GM18517 (cell line): ENCODE measurements at regions not wholly inside any gene's neighbourhood (a gene's known extent, or its start where the extent isn't known, plus 50 kb on each side); places are given as distances from the start of the nearest gene placed in this dataset.

ENCODE experiments used
- ATAC-seq: cut with Tn5 transposase; IDR thresholded peaks from one replicate; pipeline ENCODE4 v1.9.1; 2021; ENCODE audit warnings: mild to moderate bottlenecking, moderate library complexity; ENCODE audit not compliant: unreplicated experiment

DNA sequence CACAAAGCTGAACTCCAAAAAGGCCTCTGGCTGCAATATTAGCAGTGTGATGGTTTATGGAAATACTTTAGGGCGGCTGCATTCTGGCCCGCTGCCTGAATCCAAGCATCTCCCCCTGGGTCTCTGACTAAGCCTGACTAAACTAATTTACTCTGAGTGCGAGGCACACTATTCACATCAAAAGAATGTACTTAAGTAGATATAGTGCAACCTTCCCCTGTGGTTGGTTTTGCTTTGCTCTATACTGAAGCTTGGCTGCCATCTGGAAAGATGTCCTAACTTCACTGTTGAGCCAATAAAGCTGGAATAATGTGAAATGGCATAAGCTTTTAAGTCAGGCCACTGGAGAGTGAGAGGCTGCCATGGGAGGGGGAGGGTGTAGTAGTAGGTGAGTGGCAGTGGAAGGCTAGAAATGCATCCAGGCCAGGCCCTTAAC is 321.6 kb downstream of the AASDHPPT start:
- no peak for ATAC-seq

DNA sequence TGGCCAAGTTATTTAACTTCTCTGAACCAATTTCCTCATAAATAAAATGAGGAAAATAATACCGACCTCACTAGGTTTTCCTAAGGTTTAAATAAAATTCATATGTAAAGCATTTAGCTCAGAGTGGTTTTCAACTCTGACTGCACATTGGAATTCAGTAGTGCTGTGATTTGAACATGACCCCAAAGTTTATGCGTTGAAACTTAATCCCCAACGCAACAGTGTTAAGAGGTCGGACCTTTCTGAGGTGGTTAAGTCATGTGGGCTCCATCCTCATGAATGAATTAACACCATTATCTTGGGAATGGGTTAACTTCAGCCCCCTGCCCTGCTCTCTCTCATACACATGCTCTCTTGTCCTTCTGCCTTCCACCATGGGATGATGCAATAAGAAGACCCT is 322.2 kb downstream of the AASDHPPT start:
- ATAC-seq, result no peak

DNA sequence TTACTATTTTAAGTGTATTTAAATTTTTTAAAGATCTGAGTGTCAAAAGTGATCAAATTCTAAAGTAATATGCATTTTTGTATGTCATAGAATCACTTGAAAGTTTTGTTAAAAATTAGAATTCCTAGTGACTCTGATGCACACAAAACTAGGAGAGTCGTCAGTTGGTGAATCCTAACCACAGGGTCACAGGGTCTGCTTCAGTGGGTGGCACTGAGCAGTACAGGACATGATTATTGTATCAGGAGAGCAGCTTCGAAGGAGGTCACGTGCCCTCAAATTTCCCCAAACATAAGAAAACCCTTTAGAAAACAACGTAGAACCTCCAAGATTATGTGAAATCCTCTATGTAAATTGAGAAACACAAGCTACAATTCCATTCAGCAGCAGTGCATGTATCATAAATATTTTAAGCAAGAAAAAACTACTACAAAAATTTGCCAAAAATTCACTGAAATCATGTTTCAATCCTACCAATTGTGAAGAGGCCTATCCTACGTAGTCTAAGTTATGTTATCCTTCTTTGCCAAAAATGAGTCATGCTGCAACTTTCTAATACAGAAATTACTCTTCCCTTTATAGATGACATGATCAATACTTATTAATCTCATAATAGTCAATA is 323.6 kb downstream of the AASDHPPT start:
- ATAC-seq, result no peak

DNA sequence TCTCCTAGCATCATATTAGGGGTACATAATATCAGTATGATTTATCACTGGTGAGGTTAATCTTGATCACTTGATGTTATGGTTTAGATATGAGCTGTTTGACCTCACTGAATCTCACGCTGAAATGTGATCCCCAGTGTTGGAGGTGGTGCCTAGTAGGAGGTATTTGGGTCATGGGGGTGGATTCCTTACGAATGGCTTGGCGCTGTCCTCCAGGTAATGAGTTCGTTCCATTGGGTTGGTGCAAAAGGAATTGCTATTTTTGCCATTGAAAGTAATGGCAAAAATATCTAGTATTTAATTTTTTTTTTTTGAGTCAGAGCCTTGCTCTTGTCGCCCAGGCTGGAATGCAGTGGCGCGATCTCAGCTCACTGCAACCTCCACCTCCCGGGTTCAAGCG is 326.3 kb downstream of the AASDHPPT start:
- ATAC-seq, result no peak

DNA sequence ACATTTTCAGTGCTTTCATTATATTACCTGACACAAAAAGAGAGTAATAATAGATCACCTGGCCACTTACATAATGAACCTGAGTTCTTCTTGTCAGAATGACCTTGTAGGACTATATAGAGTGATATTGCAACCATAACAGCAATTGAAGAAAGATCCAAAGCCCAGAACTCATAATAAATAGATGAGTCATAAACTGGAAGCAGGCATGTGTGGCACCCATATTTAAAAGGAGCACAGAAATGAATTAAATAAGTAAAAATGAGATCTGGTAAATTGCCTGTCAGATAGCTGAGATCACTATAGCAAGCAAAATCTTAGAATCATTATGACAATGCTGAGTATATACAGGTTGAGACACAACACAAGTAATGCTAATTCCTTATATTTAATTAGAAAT is 331.8 kb downstream of the AASDHPPT start:
- ATAC-seq, result no peak

DNA sequence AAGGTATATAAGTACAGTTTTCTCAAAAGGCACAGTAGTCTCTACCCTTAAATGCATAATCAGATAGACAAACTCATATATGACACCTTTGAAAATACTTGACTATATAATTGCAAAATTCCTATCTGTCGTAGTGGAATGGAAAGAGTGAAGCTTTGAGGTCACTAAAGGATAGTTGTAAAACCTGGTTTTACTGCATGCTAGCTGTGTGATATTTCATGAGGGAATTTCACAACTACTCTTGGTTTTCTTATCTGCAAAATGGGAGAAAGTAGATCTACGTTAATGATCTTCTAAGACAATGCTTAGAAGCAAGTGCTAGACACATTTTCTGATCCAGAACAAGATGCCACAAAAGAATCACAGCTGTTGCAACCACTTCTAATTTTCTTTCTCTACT is 332.2 kb downstream of the AASDHPPT start:
- ATAC-seq, result no peak

DNA sequence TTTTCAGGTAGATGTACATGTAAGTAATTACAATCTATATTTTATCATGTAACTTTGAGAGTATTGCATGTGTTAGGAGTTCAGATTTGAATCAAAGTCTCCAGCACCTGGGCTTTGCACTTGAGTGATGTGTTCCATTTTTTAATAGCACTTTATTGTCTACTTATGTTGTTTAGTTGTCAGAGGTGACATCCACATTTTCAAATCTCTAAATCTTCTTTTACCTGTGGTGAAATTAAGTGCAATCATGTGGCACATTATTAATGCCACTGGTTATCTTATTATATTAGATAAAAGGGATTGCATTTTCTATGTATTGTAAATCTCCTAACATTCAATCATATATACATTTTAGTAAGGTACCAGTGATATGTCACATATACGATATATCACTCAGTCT is 333.4 kb downstream of the AASDHPPT start:
- ATAC-seq, result no peak

DNA sequence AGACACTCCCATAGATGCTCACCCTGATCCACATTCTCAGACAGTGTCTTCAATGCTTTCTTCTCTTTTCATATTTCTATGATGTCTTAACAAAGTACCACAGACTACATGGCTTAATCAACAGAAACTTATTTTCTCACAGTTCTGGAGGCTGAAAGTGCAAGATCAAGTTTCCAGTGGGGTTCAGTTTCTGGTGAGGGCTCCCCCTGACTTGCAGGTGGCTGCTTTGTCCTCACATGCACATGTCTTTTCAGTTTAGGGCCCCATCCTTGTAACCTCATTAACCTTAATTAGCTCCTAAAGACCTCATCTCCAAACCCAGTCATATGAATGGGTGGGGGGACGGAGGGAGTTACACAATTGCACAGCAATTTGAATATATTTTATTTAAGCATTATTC is 335.8 kb downstream of the AASDHPPT start:
- no peak for ATAC-seq

DNA sequence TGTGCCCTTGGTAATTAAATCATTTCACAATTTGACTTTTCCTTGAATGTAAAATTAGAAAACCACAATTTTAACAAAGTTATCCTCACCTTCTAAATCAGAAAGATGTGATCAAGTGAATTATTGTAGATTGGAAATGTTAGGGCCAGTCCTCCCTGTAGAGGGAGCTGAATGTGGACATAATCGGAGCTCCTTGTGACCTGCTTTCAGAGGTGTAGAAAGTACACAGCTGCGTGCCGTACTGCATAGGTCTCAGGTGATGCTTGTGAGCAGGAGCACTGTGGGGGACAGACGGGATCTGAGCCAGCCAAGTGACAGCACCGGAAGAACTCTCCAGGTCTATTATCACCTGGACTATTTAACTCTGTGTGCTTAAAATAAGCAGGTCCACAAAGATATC is 338.0 kb downstream of the AASDHPPT start:
- no peak for ATAC-seq

DNA sequence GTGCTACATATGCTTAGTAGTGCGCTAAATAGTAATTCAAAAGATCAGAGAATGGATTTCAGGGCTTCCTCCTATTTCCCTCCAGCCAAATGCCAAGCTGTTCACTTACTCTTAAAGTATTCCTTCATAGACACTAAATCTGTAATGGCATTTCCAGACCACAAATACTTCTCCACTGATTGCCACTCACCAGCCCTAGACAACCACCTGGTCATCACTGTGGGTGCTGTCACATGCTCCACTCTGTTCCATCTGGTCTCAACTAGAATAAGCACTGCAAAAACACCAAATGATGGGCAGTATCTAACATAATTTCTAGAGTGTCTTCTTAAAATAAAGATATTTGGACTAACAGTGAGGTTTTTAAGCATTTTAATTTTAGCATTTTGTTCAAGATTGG is 341.3 kb downstream of the AASDHPPT start:
- ATAC-seq, result no peak

DNA sequence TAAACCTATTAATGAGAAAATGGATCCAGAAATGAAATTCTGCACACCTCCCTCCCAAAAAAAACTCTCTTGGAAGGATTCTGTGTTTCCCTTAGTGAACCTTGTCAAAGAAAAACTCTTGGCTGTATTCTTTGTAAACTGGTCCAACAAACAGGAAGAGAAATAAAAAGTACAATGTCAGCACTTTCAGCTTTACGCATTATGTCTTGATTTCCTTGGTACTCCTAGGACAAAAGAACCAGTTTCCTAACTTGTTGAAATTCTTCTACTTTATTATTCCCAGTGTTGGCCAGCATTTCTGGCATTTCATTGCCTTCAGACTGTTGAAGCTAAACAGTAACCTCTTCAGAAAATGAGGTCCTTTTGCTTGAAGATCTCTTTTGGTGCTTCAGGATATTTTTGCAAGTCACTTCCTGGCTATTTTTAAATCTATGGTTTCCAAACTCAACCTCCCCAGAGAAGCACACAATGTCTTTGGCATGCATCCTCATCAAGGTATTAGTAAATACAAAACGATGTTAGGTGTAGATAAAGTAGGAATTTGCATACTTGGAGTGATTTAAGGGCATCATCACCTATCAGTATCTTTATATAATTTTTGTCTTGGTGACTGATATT is 342.7 kb downstream of the AASDHPPT start:
- ATAC-seq, result no peak

DNA sequence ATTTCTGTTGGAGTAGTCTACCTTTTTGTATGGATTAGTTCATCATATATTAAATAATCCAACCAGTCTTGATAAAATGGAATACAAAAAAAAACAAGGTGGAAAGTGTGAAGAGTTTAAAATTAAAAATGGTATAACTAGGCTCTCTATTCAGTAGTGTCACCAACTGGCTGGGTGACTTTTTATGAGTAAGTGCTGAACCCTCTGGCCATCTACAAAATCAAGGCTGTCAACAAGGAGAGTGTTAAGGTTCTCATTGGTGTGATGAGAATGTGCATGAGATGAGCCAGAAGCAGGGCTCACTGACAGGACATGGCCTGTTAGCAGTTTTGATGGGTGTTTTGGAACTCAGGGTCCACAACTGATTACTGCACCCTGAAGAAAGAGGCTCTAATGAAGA is 343.2 kb downstream of the AASDHPPT start:
- ATAC-seq, result no peak

DNA sequence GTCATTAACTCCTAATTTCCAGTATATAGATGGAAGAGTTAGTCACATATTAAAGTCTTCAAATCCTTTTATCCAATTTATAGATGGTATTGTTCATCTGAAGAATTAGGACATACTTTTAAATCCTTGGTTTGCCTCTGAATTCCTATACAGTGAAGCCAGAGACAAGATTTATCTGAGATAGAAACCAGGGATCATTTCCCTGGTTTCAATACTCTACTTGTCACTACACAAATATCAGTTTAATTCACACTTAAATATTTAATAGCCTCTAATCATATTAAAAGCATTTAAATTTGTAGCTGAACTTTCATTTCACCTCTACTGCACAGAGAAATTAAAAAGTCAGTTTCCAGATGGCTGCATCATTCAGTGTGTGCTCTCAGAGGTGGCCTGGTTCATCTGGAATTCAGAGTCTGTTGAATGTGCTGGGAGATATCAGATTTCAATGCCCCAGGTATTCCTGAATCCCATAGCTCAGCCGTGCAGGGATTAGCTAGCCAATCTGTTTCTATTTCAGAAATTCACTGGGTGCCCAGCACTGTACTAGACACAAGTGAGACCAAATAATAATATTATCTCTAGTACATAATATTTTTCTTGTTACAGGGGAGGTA is 344.3 kb downstream of the AASDHPPT start:
- ATAC-seq, result no peak

DNA sequence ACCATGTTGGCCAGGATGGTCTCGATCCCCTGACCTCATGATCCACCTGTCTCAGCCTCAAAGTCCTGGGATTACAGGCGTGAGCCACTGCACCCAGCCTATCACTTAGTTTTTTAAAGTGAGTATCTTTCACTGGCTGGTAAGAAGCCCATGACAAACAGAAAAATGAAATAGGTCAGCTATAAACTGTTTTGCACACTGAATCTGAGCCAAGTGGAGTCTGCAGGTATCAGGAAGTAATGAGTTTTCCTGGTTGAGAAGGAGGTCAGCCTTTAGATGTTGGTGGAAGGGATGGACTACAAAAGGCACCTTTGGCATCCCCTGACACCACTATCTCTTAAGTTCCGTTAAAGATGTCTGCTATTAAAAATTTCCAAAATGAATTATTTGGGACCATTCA is 345.1 kb downstream of the AASDHPPT start:
- no peak for ATAC-seq

DNA sequence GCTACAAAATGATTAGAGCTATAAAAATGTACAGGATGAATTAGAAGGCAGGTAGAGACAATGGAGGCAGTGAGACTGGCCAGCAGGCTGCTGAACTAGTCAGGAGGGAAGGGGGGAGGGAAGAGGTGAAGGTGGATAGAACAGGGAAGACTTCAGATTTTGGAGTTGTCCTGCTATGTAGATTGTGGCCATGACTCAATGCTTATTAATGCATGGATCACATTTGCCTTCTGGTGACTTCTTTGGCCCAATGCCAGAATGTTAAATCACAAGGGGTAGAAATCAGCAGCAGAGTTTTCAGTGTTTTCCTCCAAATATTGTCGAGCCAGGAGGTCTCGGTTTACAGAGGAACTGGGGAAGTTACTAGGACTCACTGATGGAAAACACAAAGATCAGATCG is 346.6 kb downstream of the AASDHPPT start:
- no peak for ATAC-seq

DNA sequence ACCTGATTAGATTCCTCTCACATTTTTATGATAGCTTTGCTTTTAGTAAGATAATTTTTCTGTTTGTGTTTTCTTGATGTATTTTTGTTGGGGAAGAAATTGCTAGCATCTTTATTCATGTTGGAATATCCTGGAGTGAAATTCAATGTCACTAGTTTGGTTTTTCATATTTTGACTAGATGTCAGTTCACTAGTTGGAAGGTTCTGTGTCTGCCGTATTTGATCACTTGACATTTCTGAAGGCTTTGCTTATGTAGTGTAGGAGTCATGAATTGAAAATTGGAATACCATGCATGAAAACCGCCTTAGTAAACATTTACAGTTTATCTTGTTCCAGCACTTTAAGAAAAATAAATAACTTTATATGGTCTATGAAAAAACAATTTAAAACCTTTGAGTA is 348.4 kb downstream of the AASDHPPT start:
- ATAC-seq, result no peak

DNA sequence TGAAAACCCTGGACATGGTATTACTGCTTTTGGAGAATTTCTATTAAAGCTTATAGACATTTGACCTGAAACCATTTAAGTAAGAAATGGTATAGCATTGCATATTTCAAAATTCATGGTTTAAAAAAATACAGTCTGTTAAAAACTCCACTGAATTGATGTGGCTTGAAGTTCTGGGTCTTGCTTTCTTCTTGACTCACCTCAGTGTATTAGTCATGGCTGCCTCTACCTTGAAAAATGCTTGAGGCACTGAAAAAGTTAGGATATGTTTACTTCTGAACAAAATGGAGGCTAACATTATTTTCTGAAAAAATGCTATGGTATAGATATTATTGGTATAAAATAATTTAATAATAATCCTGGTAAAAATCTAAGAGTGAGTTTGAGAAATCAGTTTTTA is 349.2 kb downstream of the AASDHPPT start:
- ATAC-seq, result no peak

DNA sequence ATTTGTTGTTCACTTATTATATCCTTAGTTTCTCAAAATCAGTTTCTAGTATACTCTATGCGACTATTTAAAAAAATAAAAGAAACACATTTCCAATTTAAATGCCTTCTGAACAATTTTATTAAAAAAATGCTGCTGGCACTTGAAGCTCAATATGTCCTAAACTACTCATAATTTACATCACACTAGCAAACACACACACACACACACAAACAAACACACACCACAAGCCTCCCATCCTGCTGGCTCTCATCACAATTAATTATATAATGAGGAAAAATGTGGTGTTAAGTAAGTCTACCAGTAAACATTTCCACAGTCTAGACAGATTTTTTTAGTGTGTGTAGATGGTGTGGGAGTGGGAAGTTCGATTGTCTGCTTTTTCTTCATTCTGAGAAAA is 350.3 kb downstream of the AASDHPPT start:
- no peak for ATAC-seq

DNA sequence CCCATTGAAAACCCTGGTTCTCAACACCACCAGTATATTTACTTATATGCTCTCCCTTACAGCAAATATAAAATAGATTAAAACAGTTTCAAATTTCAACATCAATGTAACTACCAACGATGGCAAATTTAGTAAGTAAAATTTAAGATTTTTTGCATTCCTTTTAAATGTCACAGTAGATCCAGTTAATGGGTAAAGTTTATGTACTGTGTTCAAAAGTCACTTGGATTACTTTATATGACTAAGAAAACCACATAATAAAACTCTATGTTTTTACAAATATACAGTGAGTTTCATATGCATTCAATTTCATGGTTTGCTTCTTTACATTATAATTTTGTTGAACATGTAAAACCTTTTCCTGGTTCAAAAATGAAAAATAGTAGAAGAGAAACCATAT is 364.6 kb downstream of the AASDHPPT start:
- no peak for ATAC-seq

DNA sequence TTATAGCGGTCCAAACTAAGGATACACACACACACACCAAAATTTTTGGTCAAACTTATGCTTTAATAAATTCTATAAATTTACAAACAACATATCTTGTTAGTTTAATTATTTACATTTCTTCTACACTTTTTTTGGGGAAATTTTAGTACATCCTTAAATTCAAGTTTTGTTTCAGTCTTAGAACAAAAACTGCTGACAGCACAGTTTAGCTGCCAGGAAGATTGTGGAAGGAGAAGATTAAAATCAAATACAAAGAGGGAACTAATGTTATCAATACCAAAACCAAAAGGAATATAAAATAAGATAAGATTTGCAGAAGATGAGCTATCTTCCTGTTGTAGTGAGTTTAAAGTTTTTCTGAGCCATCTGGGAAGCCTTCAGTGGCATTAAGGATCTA is 368.8 kb downstream of the AASDHPPT start:
- ATAC-seq, result no peak

DNA sequence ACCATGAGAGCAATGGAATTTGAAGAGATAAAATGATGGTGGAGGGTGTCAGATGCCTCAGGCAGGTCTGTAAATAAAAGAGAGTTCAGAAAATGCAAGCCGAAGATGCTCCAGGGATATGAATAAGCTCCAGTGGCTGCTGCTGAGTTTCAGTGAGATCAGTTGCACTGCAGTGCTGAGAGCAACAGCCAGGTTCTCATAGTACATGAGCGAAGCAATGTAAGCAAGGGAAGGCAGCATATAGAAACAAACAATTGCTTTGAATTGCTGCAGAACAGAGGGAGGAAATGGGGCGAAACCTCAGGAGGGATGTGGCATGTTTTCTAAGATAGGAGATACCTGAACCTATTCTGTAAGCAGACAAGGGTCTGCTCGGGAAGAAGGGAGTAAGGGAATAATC is 369.5 kb downstream of the AASDHPPT start:
- no peak for ATAC-seq

DNA sequence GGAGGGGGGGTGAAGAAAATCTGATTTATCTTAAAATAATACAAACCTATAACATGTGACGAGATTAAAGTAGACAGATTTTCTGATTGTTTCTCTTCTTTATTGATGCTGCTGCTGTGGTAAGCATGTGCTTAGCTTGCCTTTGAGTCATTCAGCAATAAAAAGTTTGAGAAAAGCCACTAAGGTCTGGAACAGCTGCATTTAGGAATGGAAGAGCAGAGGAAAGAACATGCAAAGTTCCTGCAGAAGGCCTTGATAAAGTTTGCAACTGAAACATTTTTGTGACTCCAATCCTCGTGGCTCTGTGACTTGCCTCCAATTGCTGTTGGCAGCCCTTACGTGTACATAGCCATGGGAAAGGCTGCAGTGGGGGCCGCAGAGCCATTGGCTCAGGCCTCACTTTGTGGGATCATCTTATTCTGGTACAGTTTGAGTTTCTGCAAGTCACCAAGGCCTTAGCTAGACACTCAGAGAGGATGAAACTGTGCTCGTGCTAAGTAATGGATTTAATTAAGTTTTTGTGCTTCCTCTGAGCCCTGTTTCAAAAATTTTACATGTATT is 370.2 kb downstream of the AASDHPPT start:
- no peak for ATAC-seq
